ENCODE measurements at regions not wholly inside any gene's neighbourhood (a gene's known extent, or its start where the extent isn't known, plus 50 kb on each side); places are given as distances from the start of the nearest gene placed in this dataset.

DNA sequence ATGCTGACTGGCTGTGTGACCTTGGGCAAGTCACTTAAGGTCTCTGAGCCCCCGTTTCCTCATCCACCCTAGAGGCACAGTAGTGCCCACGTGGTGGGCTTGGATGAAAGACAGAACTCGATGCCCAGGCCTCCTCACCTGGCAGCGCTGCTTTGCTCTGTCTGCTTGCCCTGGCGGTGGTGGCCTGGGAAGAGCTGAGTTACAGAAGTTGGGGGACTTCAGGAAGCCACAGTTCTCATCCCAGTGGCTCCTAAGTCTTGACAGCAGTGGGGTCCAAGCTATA is 171.5 kb upstream of the IER5L start:
- Histone ChIP-seq H3K9me3 (ENCODE audit: control insufficient read depth in 1 of 2, insufficient read depth in 1 of 2, low read depth in 1 of 2, low read length in 2 of 2) (no peaks in the 10 kb centered on the region), H3K79me2 (ENCODE audit: insufficient read depth, low read length) (no peaks in the 10 kb centered on the region), H3K4me1 (ENCODE audit: control insufficient read depth in 1 of 2, insufficient read depth in 2 of 2, low read length in 2 of 2) (peaks cover 13 to 42% of the 10 kb centered on the region in 2 experiments; a peak in 3 of 4 replicates), H3K27ac (ENCODE audit: low read depth, low read length) (no peak overlapping the region), H3K4me2 (ENCODE audit: low read length) (no peak overlapping the region), H3K9ac (ENCODE audit: low read length) (no peak overlapping the region), H3K4me3 (replicated peaks in 1 of 2; ENCODE audit: low read depth in 1 of 2, low read length in 2 of 2) (no peak overlapping the region), H3K9me2 (ENCODE audit: insufficient read depth) (no peaks in the 10 kb centered on the region), H2AFZ (ENCODE audit: low read depth, low read length, poor library complexity, severe bottlenecking) (no peak overlapping the region), H3K27me3 (ENCODE audit: insufficient read depth, low read length) (no peaks in the 10 kb centered on the region), H4K20me1 (ENCODE audit: insufficient read depth) (no peaks in the 10 kb centered on the region), H3K36me3 (ENCODE audit: control insufficient read depth in 1 of 2, insufficient read depth in 2 of 2, low read length in 2 of 2) (no peaks in the 10 kb centered on the region)
- ATAC-seq (no peak), DNase-seq (ENCODE audit: low read depth, low spot score) (no peak)
- BruUV-seq (replicated peaks), result no TSS peak
- CTCF ChIA-PET, result no interaction called here
- intact Hi-C loops (cut with micrococcal nuclease), result no loop called here
- TF ChIP-seq TCF7L2 (IDR thresholded peaks at IDR 0.05; ENCODE audit: borderline replicate concordance, extremely low read depth, insufficient read depth, insufficient read length) (no peak), EZH2 (IDR thresholded peaks at IDR 0.05) (no peak), CEBPB (IDR thresholded peaks at IDR 0.05; ENCODE audit: low read depth) (no peak), SRF (IDR thresholded peaks at IDR 0.05; ENCODE audit: low read depth) (no peak)
- RAD21 ChIA-PET (ENCODE audit: low non-redundant PET in 1 of 2, low total read pairs in 2 of 2, uncharacterized antibody in 2 of 2, unreplicated experiment in 2 of 2), result no interaction called here
- POLR2A ChIA-PET, result interaction anchor here (0.6 kb wide), 1 partner anchor 15 kb away, joined by 3 read pairs; no protein-coding TSS in a partner anchor

DNA sequence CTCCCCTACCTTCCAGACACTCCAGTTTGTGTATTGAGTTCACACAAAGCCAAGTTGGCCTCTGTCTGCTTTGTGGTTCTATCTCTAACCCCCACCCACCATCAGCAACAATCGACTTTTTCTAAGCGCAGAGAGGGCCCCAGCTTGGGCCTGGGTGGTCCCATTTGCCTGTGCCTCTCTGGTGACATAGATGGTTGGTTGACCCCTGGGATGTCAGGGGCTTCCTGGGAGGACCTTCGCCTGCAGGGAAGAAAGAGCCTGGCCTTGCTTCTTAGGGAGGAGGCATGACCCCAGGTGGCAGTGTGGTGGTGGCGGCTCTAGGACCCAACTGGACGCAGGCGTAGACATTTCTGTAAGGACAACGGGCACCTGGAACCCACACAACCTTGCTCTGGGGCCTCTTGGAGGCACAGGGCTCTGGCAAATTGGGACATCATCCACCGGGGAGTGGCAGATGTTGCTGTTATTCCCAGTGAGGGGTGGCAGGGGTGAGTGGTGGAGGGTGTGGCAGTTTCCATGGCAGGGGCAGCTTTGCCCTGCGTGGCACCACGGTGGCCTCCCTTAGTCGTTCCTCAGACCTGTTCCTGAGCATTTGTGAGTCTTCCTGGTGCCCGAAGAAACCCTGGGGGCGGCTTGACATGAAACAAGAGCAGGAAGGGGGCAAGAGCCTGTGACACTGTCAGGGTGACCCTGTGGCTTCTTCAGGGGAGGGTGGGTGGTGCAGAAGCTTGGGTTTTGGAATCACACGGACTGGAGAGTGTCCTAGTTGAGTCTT is 171.0 kb upstream of the IER5L start:
- ChIA-PET RAD21 (ENCODE audit: low non-redundant PET in 1 of 2, low total read pairs in 2 of 2, uncharacterized antibody in 2 of 2, unreplicated experiment in 2 of 2) (no interaction called here), POLR2A (no interaction called here), CTCF (no interaction called here)
- Histone ChIP-seq H4K20me1 (ENCODE audit: insufficient read depth) (no peaks in the 10 kb centered on the region), H3K9me2 (ENCODE audit: insufficient read depth) (no peaks in the 10 kb centered on the region), H3K79me2 (ENCODE audit: insufficient read depth, low read length) (no peaks in the 10 kb centered on the region), H3K4me3 (replicated peaks in 1 of 2; ENCODE audit: low read depth in 1 of 2, low read length in 2 of 2) (no peak overlapping the region), H3K4me1 (ENCODE audit: control insufficient read depth in 1 of 2, insufficient read depth in 2 of 2, low read length in 2 of 2) (peaks cover 18 to 48% of the 10 kb centered on the region in 2 experiments; a peak in 3 of 4 replicates), H3K4me2 (ENCODE audit: low read length) (no peak overlapping the region), H3K36me3 (ENCODE audit: control insufficient read depth in 1 of 2, insufficient read depth in 2 of 2, low read length in 2 of 2) (no peaks in the 10 kb centered on the region), H3K9ac (ENCODE audit: low read length) (no peak overlapping the region), H2AFZ (ENCODE audit: low read depth, low read length, poor library complexity, severe bottlenecking) (no peak overlapping the region), H3K9me3 (ENCODE audit: control insufficient read depth in 1 of 2, insufficient read depth in 1 of 2, low read depth in 1 of 2, low read length in 2 of 2) (no peaks in the 10 kb centered on the region), H3K27ac (ENCODE audit: low read depth, low read length) (no peak overlapping the region), H3K27me3 (ENCODE audit: insufficient read depth, low read length) (no peaks in the 10 kb centered on the region)
- DNase-seq (ENCODE audit: low read depth, low spot score) (no peak), ATAC-seq (no peak)
- intact Hi-C loops (cut with micrococcal nuclease), result no loop called here
- BruUV-seq (replicated peaks), result no TSS peak
- no peak for TF ChIP-seq ZFX (IDR thresholded peaks at IDR 0.05)
- TF ChIP-seq POLR2A (IDR thresholded peaks at IDR 0.05; ENCODE audit: borderline replicate concordance, extremely low read depth, insufficient read depth, insufficient read length), result no peak
- TF ChIP-seq, protein P1, sequence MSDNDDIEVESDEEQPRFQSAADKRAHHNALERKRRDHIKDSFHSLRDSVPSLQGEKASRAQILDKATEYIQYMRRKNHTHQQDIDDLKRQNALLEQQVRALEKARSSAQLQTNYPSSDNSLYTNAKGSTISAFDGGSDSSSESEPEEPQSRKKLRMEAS (IDR thresholded peaks at IDR 0.05), result no peak
- TF ChIP-seq EZH2 (IDR thresholded peaks at IDR 0.05), result no peak
- TF ChIP-seq, protein P2, sequence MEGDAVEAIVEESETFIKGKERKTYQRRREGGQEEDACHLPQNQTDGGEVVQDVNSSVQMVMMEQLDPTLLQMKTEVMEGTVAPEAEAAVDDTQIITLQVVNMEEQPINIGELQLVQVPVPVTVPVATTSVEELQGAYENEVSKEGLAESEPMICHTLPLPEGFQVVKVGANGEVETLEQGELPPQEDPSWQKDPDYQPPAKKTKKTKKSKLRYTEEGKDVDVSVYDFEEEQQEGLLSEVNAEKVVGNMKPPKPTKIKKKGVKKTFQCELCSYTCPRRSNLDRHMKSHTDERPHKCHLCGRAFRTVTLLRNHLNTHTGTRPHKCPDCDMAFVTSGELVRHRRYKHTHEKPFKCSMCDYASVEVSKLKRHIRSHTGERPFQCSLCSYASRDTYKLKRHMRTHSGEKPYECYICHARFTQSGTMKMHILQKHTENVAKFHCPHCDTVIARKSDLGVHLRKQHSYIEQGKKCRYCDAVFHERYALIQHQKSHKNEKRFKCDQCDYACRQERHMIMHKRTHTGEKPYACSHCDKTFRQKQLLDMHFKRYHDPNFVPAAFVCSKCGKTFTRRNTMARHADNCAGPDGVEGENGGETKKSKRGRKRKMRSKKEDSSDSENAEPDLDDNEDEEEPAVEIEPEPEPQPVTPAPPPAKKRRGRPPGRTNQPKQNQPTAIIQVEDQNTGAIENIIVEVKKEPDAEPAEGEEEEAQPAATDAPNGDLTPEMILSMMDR (IDR thresholded peaks at IDR 0.05 in 2 of 3, conservative IDR thresholded peaks at IDR 0.05 in 1 of 3; ENCODE audit: borderline replicate concordance in 1 of 3, insufficient read depth in 1 of 3, low read depth in 2 of 3, low read length in 2 of 3), result no peak
- TF ChIP-seq ELF1 (IDR thresholded peaks at IDR 0.05; ENCODE audit: borderline replicate concordance, low read depth), result no peak
- no peak for TF ChIP-seq EGR1 (IDR thresholded peaks at IDR 0.05; ENCODE audit: low read depth)
- no peak for TF ChIP-seq SP1 (IDR thresholded peaks at IDR 0.05; ENCODE audit: low read depth)
- TF ChIP-seq YY1 (IDR thresholded peaks at IDR 0.05; ENCODE audit: extremely low read depth, insufficient replicate concordance, low read depth, low read length), result no peak
- no peak for TF ChIP-seq FOSL1 (IDR thresholded peaks at IDR 0.05; ENCODE audit: low read depth)
- TF ChIP-seq, protein P3, sequence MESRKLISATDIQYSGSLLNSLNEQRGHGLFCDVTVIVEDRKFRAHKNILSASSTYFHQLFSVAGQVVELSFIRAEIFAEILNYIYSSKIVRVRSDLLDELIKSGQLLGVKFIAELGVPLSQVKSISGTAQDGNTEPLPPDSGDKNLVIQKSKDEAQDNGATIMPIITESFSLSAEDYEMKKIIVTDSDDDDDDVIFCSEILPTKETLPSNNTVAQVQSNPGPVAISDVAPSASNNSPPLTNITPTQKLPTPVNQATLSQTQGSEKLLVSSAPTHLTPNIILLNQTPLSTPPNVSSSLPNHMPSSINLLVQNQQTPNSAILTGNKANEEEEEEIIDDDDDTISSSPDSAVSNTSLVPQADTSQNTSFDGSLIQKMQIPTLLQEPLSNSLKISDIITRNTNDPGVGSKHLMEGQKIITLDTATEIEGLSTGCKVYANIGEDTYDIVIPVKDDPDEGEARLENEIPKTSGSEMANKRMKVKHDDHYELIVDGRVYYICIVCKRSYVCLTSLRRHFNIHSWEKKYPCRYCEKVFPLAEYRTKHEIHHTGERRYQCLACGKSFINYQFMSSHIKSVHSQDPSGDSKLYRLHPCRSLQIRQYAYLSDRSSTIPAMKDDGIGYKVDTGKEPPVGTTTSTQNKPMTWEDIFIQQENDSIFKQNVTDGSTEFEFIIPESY (IDR thresholded peaks at IDR 0.05; ENCODE audit: extremely low read depth, insufficient replicate concordance, low read length), result no peak
- TF ChIP-seq RAD21 (IDR thresholded peaks at IDR 0.05; ENCODE audit: low read depth), result no peak
